ENCODE measurements at regions not wholly inside any gene's neighbourhood (a gene's known extent, or its start where the extent isn't known, plus 50 kb on each side); places are given as distances from the start of the nearest gene placed in this dataset.

- H3K27me3 ChIP-seq (ENCODE audit: control insufficient read depth, insufficient read depth, low read length) = no peaks in the 10 kb centered on the region
Observed at GRCh38 chr6:139778688-139779087, 404.2 kb upstream of the CITED2 start.

GRCh38 chr6:139778106-139778505, 403.7 kb upstream of the CITED2 start:
- H3K4me1 ChIP-seq (ENCODE audit: control insufficient read depth, insufficient read depth, low read length) = peaks cover 14% of the 10 kb centered on the region
- H3K4me3 ChIP-seq (ENCODE audit: low read depth, low read length) = no peak overlapping the region
- H3K9ac ChIP-seq (ENCODE audit: low read depth, low read length) = no peak overlapping the region
- H3K27me3 ChIP-seq (ENCODE audit: control insufficient read depth, insufficient read depth, low read length) = no peaks in the 10 kb centered on the region
- no peaks in the 10 kb centered on the region for H3K9me3 ChIP-seq (ENCODE audit: control insufficient read depth, insufficient read depth, low read length)
- no peaks in the 10 kb centered on the region for H3K36me3 ChIP-seq (ENCODE audit: control insufficient read depth, insufficient read depth, low read length)

More at GRCh38 chr6:139778688-139779087, 404.2 kb upstream of the CITED2 start:
- no peak overlapping the region for H3K4me3 ChIP-seq (ENCODE audit: low read depth, low read length)
- no peak overlapping the region for H3K9ac ChIP-seq (ENCODE audit: low read depth, low read length)
- peaks cover 14% of the 10 kb centered on the region for H3K4me1 ChIP-seq (ENCODE audit: control insufficient read depth, insufficient read depth, low read length)
- H3K9me3 ChIP-seq (ENCODE audit: control insufficient read depth, insufficient read depth, low read length) = no peaks in the 10 kb centered on the region
- H3K36me3 ChIP-seq (ENCODE audit: control insufficient read depth, insufficient read depth, low read length) = no peaks in the 10 kb centered on the region

GRCh38 chr6:139777202-139777970, 402.9 kb upstream of the CITED2 start:
- no peaks in the 10 kb centered on the region for H3K9me3 ChIP-seq (ENCODE audit: control insufficient read depth, insufficient read depth, low read length)

GRCh38 chr6:139776041-139776440, 401.6 kb upstream of the CITED2 start:
- Histone ChIP-seq H3K27me3 (ENCODE audit: control insufficient read depth, insufficient read depth, low read length) (no peaks in the 10 kb centered on the region), H3K4me1 (ENCODE audit: control insufficient read depth, insufficient read depth, low read length) (peaks cover 14% of the 10 kb centered on the region), H3K9ac (ENCODE audit: low read depth, low read length) (no peak overlapping the region), H3K4me3 (ENCODE audit: low read depth, low read length) (no peak overlapping the region), H3K36me3 (ENCODE audit: control insufficient read depth, insufficient read depth, low read length) (no peaks in the 10 kb centered on the region), H3K9me3 (ENCODE audit: control insufficient read depth, insufficient read depth, low read length) (no peaks in the 10 kb centered on the region)

More at GRCh38 chr6:139777202-139777970, 402.9 kb upstream of the CITED2 start:
- H3K27me3 ChIP-seq (ENCODE audit: control insufficient read depth, insufficient read depth, low read length) = no peaks in the 10 kb centered on the region
- H3K9ac ChIP-seq (ENCODE audit: low read depth, low read length) = no peak overlapping the region
- no peaks in the 10 kb centered on the region for H3K36me3 ChIP-seq (ENCODE audit: control insufficient read depth, insufficient read depth, low read length)
- peaks cover 14% of the 10 kb centered on the region for H3K4me1 ChIP-seq (ENCODE audit: control insufficient read depth, insufficient read depth, low read length)
- no peak overlapping the region for H3K4me3 ChIP-seq (ENCODE audit: low read depth, low read length)

GRCh38 chr6:139768196-139768595, 393.7 kb upstream of the CITED2 start:
- Histone ChIP-seq H3K36me3 (ENCODE audit: control insufficient read depth, insufficient read depth, low read length) (no peaks in the 10 kb centered on the region), H3K9ac (ENCODE audit: low read depth, low read length) (no peak overlapping the region), H3K27me3 (ENCODE audit: control insufficient read depth, insufficient read depth, low read length) (no peaks in the 10 kb centered on the region), H3K4me1 (ENCODE audit: control insufficient read depth, insufficient read depth, low read length) (no peaks in the 10 kb centered on the region), H3K9me3 (ENCODE audit: control insufficient read depth, insufficient read depth, low read length) (no peaks in the 10 kb centered on the region), H3K4me3 (ENCODE audit: low read depth, low read length) (no peak overlapping the region)

GRCh38 chr6:139766796-139767195, 392.3 kb upstream of the CITED2 start:
- Histone ChIP-seq H3K36me3 (ENCODE audit: control insufficient read depth, insufficient read depth, low read length) (no peaks in the 10 kb centered on the region), H3K9me3 (ENCODE audit: control insufficient read depth, insufficient read depth, low read length) (no peaks in the 10 kb centered on the region), H3K9ac (ENCODE audit: low read depth, low read length) (no peak overlapping the region), H3K4me3 (ENCODE audit: low read depth, low read length) (no peak overlapping the region), H3K27me3 (ENCODE audit: control insufficient read depth, insufficient read depth, low read length) (no peaks in the 10 kb centered on the region), H3K4me1 (ENCODE audit: control insufficient read depth, insufficient read depth, low read length) (no peaks in the 10 kb centered on the region)

- Histone ChIP-seq H3K4me3 (ENCODE audit: low read depth, low read length) (no peak overlapping the region), H3K9ac (ENCODE audit: low read depth, low read length) (no peak overlapping the region), H3K9me3 (ENCODE audit: control insufficient read depth, insufficient read depth, low read length) (no peaks in the 10 kb centered on the region), H3K4me1 (ENCODE audit: control insufficient read depth, insufficient read depth, low read length) (no peaks in the 10 kb centered on the region), H3K36me3 (ENCODE audit: control insufficient read depth, insufficient read depth, low read length) (no peaks in the 10 kb centered on the region), H3K27me3 (ENCODE audit: control insufficient read depth, insufficient read depth, low read length) (no peaks in the 10 kb centered on the region)
Observed at GRCh38 chr6:139765825-139766285, 391.4 kb upstream of the CITED2 start.

- no peaks in the 10 kb centered on the region for H3K27me3 ChIP-seq (ENCODE audit: control insufficient read depth, insufficient read depth, low read length)
- H3K36me3 ChIP-seq (ENCODE audit: control insufficient read depth, insufficient read depth, low read length) = no peaks in the 10 kb centered on the region
- H3K9ac ChIP-seq (ENCODE audit: low read depth, low read length) = no peak overlapping the region
- no peak overlapping the region for H3K4me3 ChIP-seq (ENCODE audit: low read depth, low read length)
- H3K4me1 ChIP-seq (ENCODE audit: control insufficient read depth, insufficient read depth, low read length) = no peaks in the 10 kb centered on the region
- no peaks in the 10 kb centered on the region for H3K9me3 ChIP-seq (ENCODE audit: control insufficient read depth, insufficient read depth, low read length)
Observed at GRCh38 chr6:139764498-139764986, 390.1 kb upstream of the CITED2 start.

- Histone ChIP-seq H3K9me3 (ENCODE audit: control insufficient read depth, insufficient read depth, low read length) (no peaks in the 10 kb centered on the region), H3K4me3 (ENCODE audit: low read depth, low read length) (no peak overlapping the region), H3K27me3 (ENCODE audit: control insufficient read depth, insufficient read depth, low read length) (no peaks in the 10 kb centered on the region), H3K4me1 (ENCODE audit: control insufficient read depth, insufficient read depth, low read length) (no peaks in the 10 kb centered on the region), H3K36me3 (ENCODE audit: control insufficient read depth, insufficient read depth, low read length) (no peaks in the 10 kb centered on the region), H3K9ac (ENCODE audit: low read depth, low read length) (no peak overlapping the region)
Observed at GRCh38 chr6:139763468-139764210, 389.2 kb upstream of the CITED2 start.

- H3K27me3 ChIP-seq (ENCODE audit: control insufficient read depth, insufficient read depth, low read length) = no peaks in the 10 kb centered on the region
- H3K36me3 ChIP-seq (ENCODE audit: control insufficient read depth, insufficient read depth, low read length) = no peaks in the 10 kb centered on the region
- no peaks in the 10 kb centered on the region for H3K4me1 ChIP-seq (ENCODE audit: control insufficient read depth, insufficient read depth, low read length)
Observed at GRCh38 chr6:139762587-139763031, 388.2 kb upstream of the CITED2 start.

GRCh38 chr6:139760128-139760527, 385.7 kb upstream of the CITED2 start:
- H3K36me3 ChIP-seq (ENCODE audit: control insufficient read depth, insufficient read depth, low read length) = no peaks in the 10 kb centered on the region
- H3K4me3 ChIP-seq (ENCODE audit: low read depth, low read length) = no peak overlapping the region
- H3K9ac ChIP-seq (ENCODE audit: low read depth, low read length) = no peak overlapping the region
- no peaks in the 10 kb centered on the region for H3K27me3 ChIP-seq (ENCODE audit: control insufficient read depth, insufficient read depth, low read length)
- H3K4me1 ChIP-seq (ENCODE audit: control insufficient read depth, insufficient read depth, low read length) = no peaks in the 10 kb centered on the region
- H3K9me3 ChIP-seq (ENCODE audit: control insufficient read depth, insufficient read depth, low read length) = no peaks in the 10 kb centered on the region

More at GRCh38 chr6:139762587-139763031, 388.2 kb upstream of the CITED2 start:
- H3K9ac ChIP-seq (ENCODE audit: low read depth, low read length) = no peak overlapping the region
- H3K4me3 ChIP-seq (ENCODE audit: low read depth, low read length) = no peak overlapping the region
- H3K9me3 ChIP-seq (ENCODE audit: control insufficient read depth, insufficient read depth, low read length) = no peaks in the 10 kb centered on the region
